NB4 (cell line): ENCODE measurements at regions not wholly inside any gene's neighbourhood (a gene's known extent, or its start where the extent isn't known, plus 50 kb on each side); places are given as distances from the start of the nearest gene placed in this dataset.

Source experiments
- DNase-seq: peaks from one replicate; pipeline ENCODE4 v3.0.0; 2010; ENCODE audit warnings: low read depth
- H3K4me3 ChIP-seq: one replicate; pipeline ENCODE4 v1.5.1; 2011; ENCODE audit warnings: mild to moderate bottlenecking, low read depth, low read length, moderate library complexity
- MYC ChIP-seq: IDR thresholded peaks from 2 replicates; pipeline ENCODE4 v1.6.1; 2011; ENCODE audit warnings: low read depth, low read length
- POLR2A ChIP-seq: IDR thresholded peaks from 2 replicates; pipeline ENCODE4 v1.6.1; 2011; ENCODE audit warnings: mild to moderate bottlenecking; ENCODE audit not compliant: insufficient read length; ENCODE audit errors: extremely low read depth
- TF ChIP-seq, protein P1 (sequence below): IDR thresholded peaks from one replicate; pipeline ENCODE4 v1.5.1; 2012; ENCODE audit warnings: low read depth, low read length
- TF ChIP-seq, protein P2 (sequence below): IDR thresholded peaks from 2 replicates; pipeline ENCODE4 v1.6.1; 2011; ENCODE audit warnings: low read depth, low read length

DNA sequence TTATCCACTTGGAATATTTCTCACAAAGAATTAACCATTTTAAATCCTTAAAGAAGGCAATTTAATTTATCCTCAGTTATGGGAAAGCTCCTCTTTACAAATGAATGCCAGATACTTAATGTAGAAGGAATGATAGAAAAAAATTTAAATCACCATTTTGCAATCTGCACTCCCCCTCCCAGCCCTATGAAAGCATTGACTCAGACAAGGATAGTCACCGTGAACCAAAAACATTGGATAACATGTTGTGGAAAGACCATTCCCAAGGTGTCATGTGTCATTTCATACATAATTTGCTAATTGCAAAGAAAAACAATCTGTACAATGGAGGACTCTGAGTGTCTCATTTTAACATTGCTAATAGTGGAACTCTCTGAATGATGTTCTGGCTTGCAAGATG lies 421.0 kb downstream of the TXNL1 start:
- DNase-seq: no peak
- H3K4me3 ChIP-seq: no peak overlapping the region
- TF ChIP-seq MYC: no peak
- TF ChIP-seq POLR2A: no peak
- TF ChIP-seq, protein P1, sequence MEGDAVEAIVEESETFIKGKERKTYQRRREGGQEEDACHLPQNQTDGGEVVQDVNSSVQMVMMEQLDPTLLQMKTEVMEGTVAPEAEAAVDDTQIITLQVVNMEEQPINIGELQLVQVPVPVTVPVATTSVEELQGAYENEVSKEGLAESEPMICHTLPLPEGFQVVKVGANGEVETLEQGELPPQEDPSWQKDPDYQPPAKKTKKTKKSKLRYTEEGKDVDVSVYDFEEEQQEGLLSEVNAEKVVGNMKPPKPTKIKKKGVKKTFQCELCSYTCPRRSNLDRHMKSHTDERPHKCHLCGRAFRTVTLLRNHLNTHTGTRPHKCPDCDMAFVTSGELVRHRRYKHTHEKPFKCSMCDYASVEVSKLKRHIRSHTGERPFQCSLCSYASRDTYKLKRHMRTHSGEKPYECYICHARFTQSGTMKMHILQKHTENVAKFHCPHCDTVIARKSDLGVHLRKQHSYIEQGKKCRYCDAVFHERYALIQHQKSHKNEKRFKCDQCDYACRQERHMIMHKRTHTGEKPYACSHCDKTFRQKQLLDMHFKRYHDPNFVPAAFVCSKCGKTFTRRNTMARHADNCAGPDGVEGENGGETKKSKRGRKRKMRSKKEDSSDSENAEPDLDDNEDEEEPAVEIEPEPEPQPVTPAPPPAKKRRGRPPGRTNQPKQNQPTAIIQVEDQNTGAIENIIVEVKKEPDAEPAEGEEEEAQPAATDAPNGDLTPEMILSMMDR: no peak
- TF ChIP-seq, protein P2, sequence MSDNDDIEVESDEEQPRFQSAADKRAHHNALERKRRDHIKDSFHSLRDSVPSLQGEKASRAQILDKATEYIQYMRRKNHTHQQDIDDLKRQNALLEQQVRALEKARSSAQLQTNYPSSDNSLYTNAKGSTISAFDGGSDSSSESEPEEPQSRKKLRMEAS: no peak

DNA sequence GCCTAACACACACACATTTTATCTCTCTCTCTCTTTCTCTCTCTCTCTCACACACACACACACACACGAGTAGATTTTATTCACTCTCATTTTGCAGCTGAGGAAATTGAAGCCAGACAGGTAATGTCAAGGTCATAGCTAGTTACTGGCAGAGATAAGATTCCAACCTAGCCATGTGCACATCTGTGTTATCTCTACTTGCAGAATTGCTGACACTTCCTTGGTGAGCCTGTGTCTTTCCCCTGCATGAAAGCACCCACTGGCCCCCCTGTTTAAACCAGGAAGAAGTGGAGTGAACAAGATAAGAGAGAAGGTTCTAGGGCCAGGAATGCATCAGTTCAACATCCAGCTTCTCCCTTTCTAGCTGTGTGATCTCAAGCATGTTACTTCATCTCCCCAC lies 423.7 kb downstream of the TXNL1 start:
- TF ChIP-seq, protein P1: no peak
- no peak for TF ChIP-seq MYC
- TF ChIP-seq, protein P2: no peak
- no peak for TF ChIP-seq POLR2A
- DNase-seq: no peak
- H3K4me3 ChIP-seq: no peak overlapping the region

DNA sequence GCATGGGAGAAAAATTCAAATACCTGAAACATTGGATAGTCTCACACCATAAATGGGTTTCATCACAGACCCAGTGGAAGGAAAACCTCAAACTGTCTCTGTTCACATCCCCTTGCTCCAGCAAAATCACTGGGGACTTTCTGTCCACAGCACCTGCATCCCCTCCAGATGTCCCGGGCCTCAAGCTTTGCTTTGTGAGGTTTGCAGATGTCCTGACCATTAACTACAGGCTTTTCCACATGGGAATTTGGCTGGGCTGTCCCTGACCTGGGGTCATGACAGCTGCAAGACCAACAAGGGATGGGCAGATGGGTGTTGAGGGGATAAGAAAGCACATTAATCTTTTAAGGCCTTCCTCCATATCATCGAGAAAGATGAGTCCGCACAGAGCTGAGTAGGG lies 427.9 kb downstream of the TXNL1 start:
- no peak overlapping the region for H3K4me3 ChIP-seq
- TF ChIP-seq, protein P1: no peak
- DNase-seq: no peak

DNA sequence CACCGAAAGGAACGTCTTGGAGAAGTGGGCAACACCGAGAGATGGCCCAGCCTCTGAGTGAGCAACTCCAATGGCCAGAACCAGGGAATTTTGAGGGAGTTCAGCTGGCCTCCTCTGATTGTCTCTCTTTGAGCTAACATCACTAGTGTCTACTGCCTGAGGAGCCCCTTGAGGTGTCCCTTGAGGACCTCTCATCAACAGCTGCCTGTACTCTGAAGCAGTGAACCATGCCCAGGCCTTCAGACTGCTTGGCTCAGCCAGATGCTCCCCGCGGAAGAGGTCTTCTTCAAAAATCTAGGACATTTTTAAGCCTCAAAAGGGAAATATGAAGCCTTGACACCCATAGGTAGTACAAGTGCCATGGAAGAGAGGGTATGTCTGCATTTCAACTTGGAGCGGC lies 430.4 kb downstream of the TXNL1 start:
- DNase-seq: no peak
- H3K4me3 ChIP-seq: no peak overlapping the region
- no peak for TF ChIP-seq POLR2A
- TF ChIP-seq, protein P2: no peak
- TF ChIP-seq, protein P1: no peak
- no peak for TF ChIP-seq MYC

DNA sequence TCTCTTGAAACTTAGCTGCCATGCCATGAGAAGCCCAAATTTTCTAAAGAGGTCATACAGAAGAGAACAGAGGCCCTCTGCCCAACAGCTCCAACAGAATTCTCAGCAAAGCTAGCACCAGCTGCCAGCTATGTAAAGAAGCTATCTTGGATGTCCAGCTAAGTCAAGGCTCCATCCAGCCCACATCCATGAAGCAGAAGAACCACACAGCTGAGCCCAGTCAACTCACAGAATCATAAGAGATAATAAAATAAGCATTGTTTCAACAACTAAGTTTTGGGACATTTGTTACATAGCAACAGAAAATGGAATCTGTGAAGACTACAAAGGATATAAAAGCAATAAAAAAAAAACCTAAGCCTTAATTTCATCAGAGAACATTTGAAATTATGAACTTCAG lies 434.3 kb downstream of the TXNL1 start:
- no peak overlapping the region for H3K4me3 ChIP-seq
- TF ChIP-seq POLR2A (no peak), MYC (no peak)
- TF ChIP-seq, protein P1: no peak
- TF ChIP-seq, protein P2: no peak
- DNase-seq: no peak

DNA sequence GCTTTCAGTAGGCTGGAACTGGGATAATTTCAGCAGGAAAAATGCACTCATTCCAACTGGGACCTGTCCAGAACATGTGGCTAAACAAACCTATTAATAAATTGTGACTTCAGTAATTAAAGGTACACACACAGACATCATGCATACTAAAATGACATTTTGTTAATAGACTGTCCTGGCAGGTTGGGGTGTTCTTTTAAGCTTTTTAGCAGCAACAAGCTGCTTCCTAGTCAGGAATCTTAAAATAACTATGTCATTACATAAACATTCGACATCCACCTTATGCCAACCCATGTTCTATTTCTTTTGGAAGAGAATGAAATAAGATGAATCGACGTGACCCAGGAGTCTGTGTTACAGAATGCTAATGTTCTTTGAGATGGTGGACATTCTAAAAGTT lies 435.7 kb downstream of the TXNL1 start:
- H3K4me3 ChIP-seq: no peak overlapping the region
- no peak for DNase-seq
- TF ChIP-seq, protein P2: no peak
- TF ChIP-seq, protein P1: no peak
- no peak for TF ChIP-seq POLR2A
- no peak for TF ChIP-seq MYC
